H1 (cell line): ENCODE measurements at regions not wholly inside any gene's neighbourhood (a gene's known extent, or its start where the extent isn't known, plus 50 kb on each side); places are given as distances from the start of the nearest gene placed in this dataset.

Experiments
- CTCF ChIA-PET: fragments of 300-600 bp; sonication (Branson Sonifier 250); formaldehyde crosslinking; loops from one replicate; lab custom pipeline; 2021; ENCODE audit not compliant: partially characterized antibody; lab: Charles Lee
- POLR2A ChIA-PET: fragments of 300-600 bp; sonication (Branson Sonifier 250); formaldehyde crosslinking; loops from one replicate; lab custom pipeline; 2021; ENCODE audit warnings: inconsistent platforms; ENCODE audit not compliant: partially characterized antibody; lab: Charles Lee
- DNase-seq, 2 experiments: peaks; one replicate each; pipeline versions ENCODE4 v3.0.0 to v3.0.0-alpha.2; 2010 to 2022; ENCODE audit warnings: low spot score in 2 of 2, low read depth in 1 of 2, mixed read lengths in 1 of 2
- FAIRE-seq: peaks from 2 replicates; lab custom pipeline; 2011; peaks lifted over from hg19 to GRCh38; lab: Jason Lieb, UNC
- H2AFZ ChIP-seq: 2 replicates; pipeline ENCODE4 v1.8.1; 2012; ENCODE audit warnings: low read length, inconsistent platforms
- H2AK5ac ChIP-seq: 2 replicates; pipeline ENCODE4 v1.6.1; 2013; ENCODE audit warnings: low read depth, low read length
- H2BK120ac ChIP-seq: replicated peaks from 2 replicates; pipeline ENCODE3; 2013; ENCODE audit warnings: low read depth, low read length, inconsistent platforms
- H2BK12ac ChIP-seq: 2 replicates; pipeline ENCODE4 v1.6.1; 2013; ENCODE audit warnings: low read depth, low read length
- H2BK15ac ChIP-seq: 2 replicates; pipeline ENCODE4 v1.6.1; 2013; ENCODE audit warnings: low read length
- H2BK20ac ChIP-seq: 2 replicates; pipeline ENCODE4 v1.6.1; 2013; ENCODE audit warnings: low read length
- H2BK5ac ChIP-seq: 2 replicates; pipeline ENCODE4 v1.6.1; 2013; ENCODE audit warnings: low read depth, low read length
- H3K14ac ChIP-seq: 2 replicates; pipeline ENCODE4 v1.6.1; 2013; ENCODE audit warnings: inconsistent platforms; ENCODE audit not compliant: insufficient read length
- H3K18ac ChIP-seq: 2 replicates; pipeline ENCODE4 v1.6.1; 2013; ENCODE audit warnings: low read length; ENCODE audit errors: extremely low read depth
- H3K23ac ChIP-seq: 2 replicates; pipeline ENCODE4 v1.6.1; 2013; ENCODE audit warnings: inconsistent platforms; ENCODE audit not compliant: insufficient read length
- H3K23me2 ChIP-seq: 2 replicates; pipeline ENCODE4 v1.6.1; 2013; ENCODE audit warnings: low read depth, low read length
- H3K27ac ChIP-seq: 2 replicates; pipeline ENCODE4 v1.6.1; 2011; ENCODE audit warnings: low read depth, low read length, inconsistent platforms
- H3K27me3 ChIP-seq, 4 experiments: replicated peaks in 1 of 4; 1 replicate in 1 of 4; 2 replicates in 3 of 4; pipeline versions ENCODE4 v1.6.1 to v1.8.1; 2011 to 2013; ENCODE audit warnings: low read length in 3 of 4, mild to moderate bottlenecking in 3 of 4, inconsistent platforms in 2 of 4, mixed read lengths in 2 of 4, moderate library complexity in 1 of 4; ENCODE audit not compliant: control insufficient read depth in 3 of 4, insufficient read depth in 3 of 4; ENCODE audit errors: extremely low read depth in 1 of 4
- H3K36me3 ChIP-seq, 4 experiments: 2 replicates each; pipeline versions ENCODE4 v1.6.1 to v1.8.1; 2011 to 2013; ENCODE audit warnings: mild to moderate bottlenecking in 4 of 4, low read length in 3 of 4, moderate library complexity in 2 of 4, control low read depth in 1 of 4, inconsistent platforms in 1 of 4; ENCODE audit not compliant: insufficient read depth in 4 of 4, control insufficient read depth in 2 of 4
- H3K4ac ChIP-seq: replicated peaks from 2 replicates; pipeline ENCODE3; 2013; ENCODE audit warnings: low read length, low read depth, mixed read lengths, inconsistent platforms; ENCODE audit not compliant: insufficient read length
- H3K4me1 ChIP-seq, 4 experiments: replicated peaks in 1 of 4; 1 replicate in 1 of 4; 2 replicates in 3 of 4; pipeline versions ENCODE4 v1.6.1 to v1.8.1; 2011 to 2013; ENCODE audit warnings: low read length in 3 of 4, inconsistent platforms in 2 of 4, mixed read lengths in 1 of 4; ENCODE audit not compliant: insufficient read depth in 4 of 4, control insufficient read depth in 3 of 4
- H3K4me2 ChIP-seq, 2 experiments: 2 replicates each; pipeline versions ENCODE4 v1.6.1 to v1.8.1; 2011 to 2013; ENCODE audit warnings: low read depth in 2 of 2, low read length in 2 of 2, control low read depth in 1 of 2, inconsistent platforms in 1 of 2, mild to moderate bottlenecking in 1 of 2; ENCODE audit not compliant: insufficient read depth in 1 of 2
- H3K4me3 ChIP-seq, 4 experiments: fragments of 200-600, 300-600 bp in 1 of 4; sonication (generic), shearing (Covaris generic), sonication (Bioruptor Twin) in 1 of 4; 2 replicates each; pipeline versions ENCODE4 v1.5.1 to v1.8.1; 2011 to 2016; ENCODE audit warnings: low read length in 4 of 4, low read depth in 3 of 4, control low read depth in 2 of 4, inconsistent platforms in 2 of 4, mild to moderate bottlenecking in 2 of 4, mixed read lengths in 1 of 4, moderate library complexity in 1 of 4; ENCODE audit not compliant: insufficient read depth in 2 of 4; ENCODE audit errors: extremely low read depth in 1 of 4
- H3K56ac ChIP-seq: replicated peaks from 2 replicates; pipeline ENCODE3; 2013; ENCODE audit warnings: low read depth, mild to moderate bottlenecking, mixed read lengths, low read length, inconsistent platforms; ENCODE audit not compliant: insufficient read length
- H3K79me1 ChIP-seq: 2 replicates; pipeline ENCODE4 v1.6.1; 2013; ENCODE audit warnings: low read depth, low read length, control low read depth
- H3K79me2 ChIP-seq, 2 experiments: 2 replicates each; pipeline versions ENCODE4 v1.6.1 to v1.8.1; 2012 to 2013; ENCODE audit warnings: low read length in 2 of 2, mild to moderate bottlenecking in 2 of 2, inconsistent platforms in 1 of 2; ENCODE audit not compliant: insufficient read depth in 2 of 2, control insufficient read depth in 1 of 2
- H3K9ac ChIP-seq, 4 experiments: replicated peaks in 1 of 4; 1 replicate in 1 of 4; 2 replicates in 3 of 4; pipeline versions ENCODE4 v1.6.1 to v1.8.1; 2011 to 2013; ENCODE audit warnings: low read depth in 3 of 4, low read length in 3 of 4, control low read depth in 2 of 4, mild to moderate bottlenecking in 2 of 4, moderate library complexity in 2 of 4, inconsistent platforms in 1 of 4; ENCODE audit errors: extremely low read depth in 1 of 4
- H3K9me3 ChIP-seq, 2 experiments: 2 replicates each; pipeline versions ENCODE4 v1.6.1 to v1.8.1; 2012 to 2013; ENCODE audit warnings: mild to moderate bottlenecking in 2 of 2, moderate library complexity in 2 of 2, control low read depth in 1 of 2, inconsistent platforms in 1 of 2, low read depth in 1 of 2, low read length in 1 of 2, mixed read lengths in 1 of 2; ENCODE audit not compliant: insufficient read depth in 2 of 2
- H4K20me1 ChIP-seq, 2 experiments: replicated peaks in 1 of 2; 2 replicates each; pipeline versions ENCODE3 to v1.8.1; 2011 to 2013; ENCODE audit warnings: inconsistent platforms in 2 of 2, low read length in 2 of 2, mild to moderate bottlenecking in 1 of 2; ENCODE audit not compliant: insufficient read depth in 2 of 2, control insufficient read depth in 1 of 2
- H4K5ac ChIP-seq: 2 replicates; pipeline ENCODE4 v1.6.1; 2013; ENCODE audit warnings: low read length, low read depth, mixed read lengths, inconsistent platforms; ENCODE audit not compliant: insufficient read length
- H4K8ac ChIP-seq: 2 replicates; pipeline ENCODE4 v1.8.0; 2013; ENCODE audit warnings: mild to moderate bottlenecking, moderate library complexity, low read length, inconsistent platforms; ENCODE audit not compliant: insufficient read depth; ENCODE audit errors: extremely low read depth
- H4K91ac ChIP-seq: replicated peaks from 2 replicates; pipeline ENCODE3; 2013; ENCODE audit warnings: low read length, mixed read lengths, inconsistent platforms; ENCODE audit not compliant: insufficient read length
- CBX5 ChIP-seq: fragments of 300-800, 300-1000 bp; sonication (generic); IDR thresholded peaks from 2 replicates; pipeline ENCODE4 v1.7.1; 2016; ENCODE audit warnings: antibody characterized with exemption, low read length, low read depth
- EGR1 ChIP-seq: IDR thresholded peaks from 2 replicates; pipeline ENCODE4 v1.6.1; 2011; ENCODE audit warnings: low read depth, low read length, borderline replicate concordance
- EP300 ChIP-seq, 2 experiments: IDR thresholded peaks; 1 replicate in 1 of 2; 2 replicates in 1 of 2; pipeline ENCODE4 v1.6.1; 2011 to 2012; ENCODE audit warnings: low read depth in 2 of 2, low read length in 2 of 2, mild to moderate bottlenecking in 2 of 2, borderline replicate concordance in 1 of 2, inconsistent platforms in 1 of 2, moderate library complexity in 1 of 2
- HDAC2 ChIP-seq, 2 experiments: fragments of 300-600 bp in 1 of 2; sonication (generic) in 1 of 2; IDR thresholded peaks; 2 replicates each; pipeline ENCODE4 v1.6.1; 2011 to 2012; ENCODE audit warnings: low read depth in 2 of 2, low read length in 2 of 2, mild to moderate bottlenecking in 2 of 2, moderate library complexity in 2 of 2, borderline replicate concordance in 1 of 2, inconsistent platforms in 1 of 2
- KDM1A ChIP-seq: fragments of 200-600, 300-600 bp; sonication (generic); IDR thresholded peaks from 2 replicates; pipeline ENCODE4 v1.7.1; 2016; ENCODE audit warnings: mild to moderate bottlenecking, low read length, borderline replicate concordance
- RNF2 ChIP-seq: fragments of 200-900, 300-1000 bp; sonication (generic); IDR thresholded peaks from 2 replicates; pipeline ENCODE4 v1.7.1; 2016; ENCODE audit warnings: borderline replicate concordance, low read depth, mild to moderate bottlenecking, antibody characterized with exemption, low read length; ENCODE audit not compliant: poor library complexity, severe bottlenecking; ENCODE audit errors: missing control alignments
- SIN3A ChIP-seq, 2 experiments: IDR thresholded peaks in 1 of 2; conservative IDR thresholded peaks in 1 of 2; 2 replicates each; pipeline ENCODE4 v1.6.1; 2011 to 2012; ENCODE audit warnings: low read length in 2 of 2, improper control_type of control experiment in 1 of 2, low read depth in 1 of 2, mild to moderate bottlenecking in 1 of 2
- SP1 ChIP-seq: IDR thresholded peaks from 2 replicates; pipeline ENCODE4 v1.6.1; 2011; ENCODE audit warnings: low read depth, low read length
- SP2 ChIP-seq: IDR thresholded peaks from 2 replicates; pipeline ENCODE4 v1.6.1; 2012; ENCODE audit warnings: mild to moderate bottlenecking, low read length, inconsistent platforms
- TBP ChIP-seq: IDR thresholded peaks from 2 replicates; pipeline ENCODE4 v1.6.1; 2011; ENCODE audit warnings: low read depth, low read length, improper control_type of control experiment
- TCF12 ChIP-seq: IDR thresholded peaks from 2 replicates; pipeline ENCODE4 v1.6.1; 2011; ENCODE audit warnings: low read depth, mild to moderate bottlenecking, low read length
- TEAD4 ChIP-seq: IDR thresholded peaks from 2 replicates; pipeline ENCODE4 v1.6.1; 2012; ENCODE audit warnings: low read depth, low read length, inconsistent platforms, mixed read lengths
- YY1 ChIP-seq: IDR thresholded peaks from 2 replicates; pipeline ENCODE4 v1.6.1; 2011; ENCODE audit warnings: low read depth, mild to moderate bottlenecking, low read length
- ZNF274 ChIP-seq: IDR thresholded peaks from 2 replicates; pipeline ENCODE4 v1.7.0; 2012; ENCODE audit warnings: low read length, borderline replicate concordance; ENCODE audit errors: extremely low read depth
- WGBS, 2 experiments: shearing (Covaris generic) in 1 of 2; methylation state at CpG; one replicate each; pipeline versions ENCODE4 v1.1.6 to v1.1.7; 2013 to 2015; ENCODE audit warnings: low lambda C conversion rate in 2 of 2, mixed read lengths in 2 of 2, inconsistent platforms in 1 of 2, low coverage in 1 of 2, missing lambda C conversion rate in 1 of 2; ENCODE audit not compliant: insufficient replicate concordance in 2 of 2, insufficient coverage in 1 of 2, insufficient read length in 1 of 2; ENCODE audit errors: extremely low coverage in 1 of 2, missing lambda C conversion rate in 1 of 2; 5-methylcytosine and 5-hydroxymethylcytosine counted together

DNA sequence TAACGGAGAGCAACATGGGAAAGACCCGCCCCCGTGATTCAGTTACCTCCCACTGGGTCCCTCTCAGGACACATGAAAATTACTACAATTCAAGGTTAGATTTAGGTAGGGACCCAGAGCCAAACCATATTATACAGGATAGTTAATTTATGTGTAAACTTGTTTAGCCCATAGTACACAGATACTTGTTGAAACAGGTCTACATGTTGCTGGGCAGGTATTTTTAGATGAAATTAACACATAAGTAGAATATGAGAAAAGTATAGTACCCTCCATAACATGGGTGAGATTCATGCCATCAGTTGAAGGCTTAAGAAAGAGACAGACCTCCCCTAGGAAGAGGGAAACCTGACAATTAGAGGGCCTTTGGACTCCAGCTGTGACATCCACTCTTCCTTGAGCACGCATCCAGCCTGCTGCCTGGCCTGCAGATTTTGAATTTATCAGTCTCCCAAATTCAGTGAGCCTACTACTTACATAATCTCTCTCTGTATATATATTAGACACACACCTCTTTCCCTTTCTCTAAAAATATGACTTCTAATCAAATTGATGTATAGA, 463.5 kb upstream of the NETO1 start:
- Histone ChIP-seq H2AFZ (no peak overlapping the region), H2AK5ac (no peak overlapping the region), H4K5ac (no peak overlapping the region), H3K9ac (no peak overlapping the region), H4K8ac (no peak overlapping the region), H3K4ac (no peak overlapping the region), H3K27ac (no peak overlapping the region), H4K20me1 (no peaks in the 10 kb centered on the region), H4K91ac (no peak overlapping the region), H2BK15ac (no peak overlapping the region), H3K27me3 (no peaks in the 10 kb centered on the region), H3K36me3 (no peaks in the 10 kb centered on the region), H3K9me3 (no peaks in the 10 kb centered on the region), H3K4me3 (no peak overlapping the region), H2BK5ac (no peak overlapping the region), H3K18ac (no peak overlapping the region), H3K23me2 (no peaks in the 10 kb centered on the region), H2BK120ac (no peak overlapping the region), H3K56ac (no peak overlapping the region), H3K79me1 (no peaks in the 10 kb centered on the region), H3K4me1 (peaks cover 0 to 3% (median 0%) of the 10 kb centered on the region in 4 experiments; a peak in 1 of 7 replicates), H3K23ac (no peak overlapping the region), H2BK12ac (no peak overlapping the region), H3K4me2 (no peak overlapping the region), H3K14ac (no peak overlapping the region), H2BK20ac (no peak overlapping the region), H3K79me2 (no peaks in the 10 kb centered on the region)
- CTCF ChIA-PET = no interaction called here
- FAIRE-seq (no peak), DNase-seq (no peak)
- POLR2A ChIA-PET = no interaction called here
- TF ChIP-seq HDAC2 (IDR thresholded peaks at IDR 0.05; ENCODE audit: borderline replicate concordance in 1 of 2, low read depth in 2 of 2, low read length in 2 of 2) (no peak), SP1 (no peak), ZNF274 (no peak), EGR1 (no peak), EP300 (IDR thresholded peaks at IDR 0.05; ENCODE audit: borderline replicate concordance in 1 of 2, low read depth in 2 of 2, low read length in 2 of 2) (no peak), YY1 (no peak), TCF12 (no peak), SIN3A (conservative IDR thresholded peaks at IDR 0.05 in 1 of 2, IDR thresholded peaks at IDR 0.05 in 1 of 2; ENCODE audit: low read depth in 1 of 2, low read length in 2 of 2) (no peak), KDM1A (no peak), TEAD4 (no peak), RNF2 (no peak), SP2 (no peak), TBP (no peak), CBX5 (no peak)
- 65% methylated on average over 4 of the region's 4 CpGs; no CpG with 5 or more reads in 1 of the 2 experiments for WGBS, 2 experiments
